NCI-H128 (cell line): ENCODE measurements at regions not wholly inside any gene's neighbourhood (a gene's known extent, or its start where the extent isn't known, plus 50 kb on each side); places are given as distances from the start of the nearest gene placed in this dataset.

Source experiments
- DNase-seq: peaks from one replicate; lab custom pipeline; 2025; ENCODE audit not compliant: unreplicated experiment; lab: John Stamatoyannopoulos, UW

GRCh38 chr16:65876624-65877023, 489.9 kb upstream of the CDH5 start:
- DNase-seq = no peak

DNA sequence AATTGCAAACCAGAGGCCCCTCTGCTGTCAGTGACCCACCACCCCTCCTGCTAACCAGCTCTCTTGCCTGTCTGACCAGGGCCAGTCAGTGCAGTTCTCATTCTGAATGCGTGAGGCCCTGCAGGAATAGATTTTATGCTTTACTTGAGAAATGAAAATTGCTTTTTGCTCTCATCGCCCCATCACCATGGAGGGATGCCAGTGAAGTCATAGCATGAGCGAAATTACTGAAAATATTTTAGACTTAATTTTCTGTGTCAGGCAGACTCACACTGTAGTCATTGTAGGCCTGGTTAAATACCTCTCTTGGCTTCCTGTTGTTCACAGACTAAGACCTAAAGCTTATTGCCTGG, 490.5 kb upstream of the CDH5 start:
- DNase-seq = no peak

DNA sequence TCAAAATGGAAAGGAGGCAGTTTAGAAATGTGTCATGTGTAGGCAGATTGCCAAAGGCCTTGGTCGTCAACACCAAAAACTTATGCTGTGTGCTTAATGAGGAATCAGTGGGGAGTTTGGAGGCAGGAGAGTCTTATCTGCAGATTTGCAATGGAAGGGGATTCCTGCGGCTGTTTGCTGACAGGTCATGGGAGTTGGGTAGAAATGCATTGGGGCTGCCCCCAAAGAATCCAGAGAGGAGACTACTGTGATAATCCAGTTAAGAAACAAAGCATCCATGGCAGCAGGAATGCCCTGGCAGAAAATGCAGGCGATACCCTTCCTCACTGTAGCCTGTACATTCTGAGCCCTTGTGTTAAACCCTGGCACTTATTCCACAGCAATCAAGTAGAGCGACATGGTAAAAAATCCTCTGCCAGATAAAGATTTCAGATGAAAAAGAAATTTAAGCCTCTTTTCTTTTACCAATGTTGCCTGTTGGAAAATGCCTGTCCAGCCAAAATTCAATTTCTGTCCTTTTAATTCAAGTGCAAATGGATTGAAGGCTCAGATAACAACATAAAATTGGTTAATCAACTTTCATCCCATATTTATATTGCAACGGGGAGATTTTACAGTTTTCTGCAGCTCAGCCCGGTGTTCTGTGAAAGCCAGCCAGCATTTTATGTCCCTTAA, 491.0 kb upstream of the CDH5 start:
- DNase-seq = no peak

- no peak for DNase-seq
Measured at GRCh38 chr16:65869261-65869660, 497.2 kb upstream of the CDH5 start.

DNA sequence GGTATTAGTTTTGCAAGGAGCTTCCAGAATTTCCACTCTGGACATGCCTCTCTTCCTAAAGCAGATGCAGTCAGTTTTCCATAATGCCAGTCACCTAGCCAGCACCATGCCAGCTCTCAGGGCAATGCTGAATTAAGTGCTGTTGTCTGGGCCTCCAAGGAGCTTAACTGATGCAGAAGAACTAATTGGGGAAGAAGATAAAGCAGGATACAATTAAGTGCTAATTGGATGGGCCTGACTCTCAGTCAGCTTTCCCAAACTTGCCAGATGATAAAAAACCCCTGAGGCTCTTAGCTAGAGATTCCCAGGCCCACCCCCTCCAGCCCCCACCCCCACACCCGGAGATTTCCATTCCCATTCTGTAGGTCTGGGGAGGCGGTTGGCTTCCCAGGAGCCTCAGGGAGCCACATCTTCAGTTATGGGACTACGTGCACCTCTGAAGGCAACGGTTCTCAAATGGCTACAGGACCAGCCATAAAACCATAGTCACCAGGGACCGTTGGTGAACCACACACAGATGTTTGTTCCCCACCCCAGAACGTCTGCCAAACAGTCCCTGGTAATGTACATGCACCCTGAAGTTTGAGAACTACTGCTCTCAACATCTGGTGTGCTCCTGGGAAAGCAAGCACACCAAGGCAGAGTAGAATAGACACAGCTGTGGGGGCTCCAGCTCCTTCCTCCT, 499.1 kb upstream of the CDH5 start:
- DNase-seq = no peak

DNA sequence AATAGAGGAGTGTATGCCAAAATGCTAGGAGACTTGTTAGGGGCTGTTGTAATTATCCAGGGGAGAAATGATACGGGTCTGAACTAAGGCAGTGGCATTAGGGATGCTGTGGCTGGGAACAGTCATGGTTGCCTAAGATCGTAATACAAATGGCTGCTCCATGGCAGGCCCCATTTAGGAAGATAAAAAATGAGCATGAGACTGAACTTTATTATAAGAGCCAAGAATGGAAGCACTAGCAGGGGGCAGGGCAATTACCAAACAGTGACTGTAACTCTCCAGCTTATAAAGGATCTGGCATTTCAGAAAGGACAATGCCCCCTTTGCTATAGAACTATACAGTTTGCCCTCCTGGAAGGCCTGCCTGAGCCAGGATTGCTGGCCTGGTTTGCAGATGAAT, 503.3 kb upstream of the CDH5 start:
- no peak for DNase-seq

GRCh38 chr16:65861131-65861731, 505.3 kb upstream of the CDH5 start:
- no peak for DNase-seq

DNA sequence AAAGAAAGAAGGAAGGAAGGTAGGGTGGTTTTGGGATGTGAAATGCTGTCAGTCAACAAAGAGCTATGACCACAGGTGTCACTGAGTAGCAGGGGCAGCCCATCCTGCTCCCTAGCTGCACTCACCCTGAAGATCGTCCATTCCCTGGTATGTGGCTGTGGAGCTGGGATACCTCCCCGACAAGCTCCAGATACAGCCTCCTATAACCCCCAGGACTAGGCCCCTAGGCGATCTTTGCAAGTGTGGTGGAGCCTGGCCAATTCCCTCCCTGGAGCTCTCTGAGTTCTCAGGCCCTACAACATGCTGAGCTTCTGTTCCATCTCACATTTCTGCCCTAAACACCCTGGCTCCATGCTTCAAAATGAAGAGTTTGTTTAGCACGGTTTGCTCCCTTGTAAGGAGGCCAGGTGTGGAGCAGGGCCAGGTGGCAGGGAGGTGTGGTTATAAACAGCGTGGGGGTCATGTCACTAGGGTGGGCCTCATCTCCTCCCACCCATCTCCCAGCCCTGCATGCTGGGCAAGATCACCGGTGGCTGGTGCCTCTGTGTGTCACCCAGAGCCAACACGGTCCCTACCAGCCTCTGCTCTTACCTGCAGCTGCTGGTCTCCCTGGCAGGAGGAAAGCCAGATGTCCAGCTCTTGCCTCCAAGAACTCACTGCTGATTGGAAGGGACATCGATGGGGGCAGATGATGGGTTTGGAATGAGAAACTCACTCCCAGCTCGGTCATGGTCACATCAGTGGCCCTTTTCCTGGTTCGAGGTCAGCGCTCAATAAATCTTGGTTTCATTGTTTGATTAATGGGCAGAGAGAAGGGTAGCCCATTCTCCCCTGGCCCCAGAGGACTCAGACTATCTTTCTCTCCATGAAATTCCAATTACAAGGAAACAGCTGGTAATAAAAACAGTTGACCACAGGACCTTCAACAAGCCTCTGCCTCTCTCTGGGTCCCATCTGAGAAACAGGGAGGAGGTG, 511.0 kb upstream of the CDH5 start:
- no peak for DNase-seq

DNA sequence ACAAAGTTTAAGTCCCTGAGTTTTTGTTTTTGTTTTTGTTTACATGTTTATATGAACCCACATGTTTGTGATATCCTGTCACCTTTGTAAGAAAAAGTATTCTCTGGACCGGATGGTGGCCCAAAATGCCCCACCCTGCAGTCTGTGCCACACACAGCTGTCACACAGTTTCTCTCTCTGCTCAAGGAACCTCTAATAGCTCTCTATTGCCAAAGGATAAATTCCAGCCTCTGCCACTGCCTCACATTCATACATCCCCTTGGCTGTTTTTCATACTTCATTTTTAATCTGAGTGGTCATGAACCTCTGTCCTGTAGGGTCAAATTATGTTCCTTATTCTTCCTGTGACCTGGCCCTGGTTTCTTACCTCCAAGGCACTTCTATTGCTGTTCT, 520.3 kb upstream of the CDH5 start:
- no peak for DNase-seq

GRCh38 chr16:65845466-65846209, 520.9 kb upstream of the CDH5 start:
- no peak for DNase-seq

GRCh38 chr16:65843941-65844340, 522.5 kb upstream of the CDH5 start:
- no peak for DNase-seq

GRCh38 chr16:65842067-65842466, 524.4 kb upstream of the CDH5 start:
- DNase-seq = no peak

- DNase-seq = no peak
Measured at GRCh38 chr16:65838001-65838400, 528.5 kb upstream of the CDH5 start.

- DNase-seq = no peak
Measured at GRCh38 chr16:65837464-65837863, 529.0 kb upstream of the CDH5 start.

- DNase-seq = no peak
Measured at GRCh38 chr16:65834688-65835087, 531.8 kb upstream of the CDH5 start.

DNA sequence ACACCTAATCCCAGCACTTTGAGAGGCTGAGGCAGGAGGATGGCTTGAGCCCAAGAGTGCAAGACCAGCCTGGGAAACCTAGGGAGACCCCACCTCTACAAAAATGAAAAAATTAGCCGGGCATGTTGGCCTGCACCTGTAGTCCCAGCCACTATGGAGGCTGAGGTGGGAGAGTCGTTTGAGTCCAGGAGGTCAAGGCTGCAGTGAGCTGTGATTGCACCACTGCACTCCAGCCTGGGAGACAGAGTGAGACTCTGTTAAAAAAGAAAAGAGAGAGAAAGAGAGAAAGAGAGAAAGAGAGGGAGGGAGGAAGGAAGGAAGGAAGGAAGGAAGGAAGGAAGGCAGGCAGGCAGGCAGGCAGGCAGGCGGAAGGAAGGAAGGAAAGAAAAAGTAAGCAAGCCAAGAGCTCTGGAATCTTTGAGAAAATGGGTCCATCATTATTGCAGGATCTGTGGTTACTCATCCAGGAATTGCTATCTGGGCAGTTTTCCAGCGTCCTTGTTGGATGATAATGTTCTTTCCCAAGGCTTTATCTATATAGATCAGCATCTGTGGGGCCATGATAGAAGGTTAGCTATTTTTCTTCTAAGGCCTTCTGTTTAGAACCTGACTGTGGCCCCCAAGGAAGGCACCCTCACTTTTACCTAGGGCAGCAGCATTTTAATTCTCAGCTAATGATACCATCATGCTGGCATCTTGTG, 533.2 kb upstream of the CDH5 start:
- no peak for DNase-seq

- DNase-seq = no peak
Measured at GRCh38 chr16:65832679-65833078, 533.8 kb upstream of the CDH5 start.

GRCh38 chr16:65831903-65832666, 534.4 kb upstream of the CDH5 start:
- DNase-seq = no peak

DNA sequence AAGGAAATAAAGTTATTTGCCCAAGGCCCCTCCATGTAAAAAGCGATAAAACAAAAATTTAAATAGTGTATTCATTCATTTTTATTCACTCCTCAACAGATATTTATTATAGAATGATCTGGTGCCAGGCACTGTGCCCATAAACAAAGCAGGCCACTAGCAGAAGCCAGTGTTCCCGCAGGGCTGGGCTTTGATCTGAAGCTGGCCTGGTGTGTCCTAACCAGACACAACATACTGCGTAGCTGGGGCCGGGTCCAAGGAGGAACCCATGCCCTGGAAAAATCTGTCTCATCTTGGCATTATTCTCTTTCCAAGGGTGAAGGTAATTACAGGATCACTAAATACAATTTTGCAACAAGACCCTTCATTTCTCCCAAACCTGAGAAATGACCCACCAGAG, 537.4 kb upstream of the CDH5 start:
- no peak for DNase-seq
